C4-2B (cell line): ENCODE measurements at regions not wholly inside any gene's neighbourhood (a gene's known extent, or its start where the extent isn't known, plus 50 kb on each side); places are given as distances from the start of the nearest gene placed in this dataset.

Experiments
- CTCF ChIP-seq: fragments of 450-650 bp; conservative IDR thresholded peaks from 2 replicates; pipeline ENCODE4 v1.5.1; 2017; ENCODE audit warnings: mild to moderate bottlenecking
- ZFX ChIP-seq: fragments of 450-650 bp; IDR thresholded peaks from 2 replicates; pipeline ENCODE4 v1.6.1; 2017

DNA sequence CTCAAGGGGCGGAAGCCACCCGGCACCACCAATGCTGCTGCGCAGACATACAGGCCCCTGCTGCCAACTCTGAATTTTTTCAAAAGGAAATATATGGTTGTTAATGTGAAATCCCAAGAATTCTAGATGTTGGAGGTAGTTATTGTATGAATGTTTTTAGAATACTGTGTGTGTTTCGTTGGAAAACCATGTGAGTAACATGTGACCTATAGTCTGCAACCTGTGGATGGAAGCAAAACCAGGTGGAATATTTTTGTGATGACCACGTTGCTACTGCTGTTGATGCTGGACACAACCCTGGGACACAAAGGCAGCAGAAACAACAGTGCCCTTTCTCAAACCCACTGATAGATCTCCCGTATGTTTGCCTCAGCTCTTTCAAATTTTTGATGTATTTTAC is 376.3 kb upstream of the SALL1 start:
- TF ChIP-seq CTCF (no peak), ZFX (no peak)
